WERI-Rb-1 (cell line): ENCODE measurements at regions not wholly inside any gene's neighbourhood (a gene's known extent, or its start where the extent isn't known, plus 50 kb on each side); places are given as distances from the start of the nearest gene placed in this dataset.

Experiments
- DNase-seq: peaks from one replicate; pipeline ENCODE4 v3.0.0-alpha.2; 2020
- H3K27ac ChIP-seq: fragments of 250-450 bp; sonication (Bioruptor Pico); 2 replicates; pipeline ENCODE4 v1.5.1; 2020; ENCODE audit warnings: mild to moderate bottlenecking, moderate library complexity
- H3K27me3 ChIP-seq: fragments of 250-450 bp; sonication (Bioruptor Pico); 2 replicates; pipeline ENCODE4 v1.5.1; 2021; ENCODE audit warnings: mild to moderate bottlenecking, low read depth, moderate library complexity; ENCODE audit not compliant: insufficient read depth, severe bottlenecking
- H3K36me3 ChIP-seq: fragments of 250-450 bp; sonication (Bioruptor Pico); 2 replicates; pipeline ENCODE4 v1.5.1; 2020; ENCODE audit warnings: mild to moderate bottlenecking, moderate library complexity
- H3K4me3 ChIP-seq: 2 replicates; pipeline ENCODE4 v1.5.1; 2011; ENCODE audit warnings: low read depth, mild to moderate bottlenecking, control low read depth, low read length
- H3K9me3 ChIP-seq: fragments of 250-450 bp; sonication (Bioruptor Pico); 2 replicates; pipeline ENCODE4 v1.5.1; 2021; ENCODE audit warnings: mild to moderate bottlenecking, moderate library complexity; ENCODE audit not compliant: severe bottlenecking
- CTCF ChIP-seq: IDR thresholded peaks from 2 replicates; pipeline ENCODE4 v1.5.1; 2011; ENCODE audit warnings: low read depth, mild to moderate bottlenecking, control low read depth, inconsistent platforms, low read length

DNA sequence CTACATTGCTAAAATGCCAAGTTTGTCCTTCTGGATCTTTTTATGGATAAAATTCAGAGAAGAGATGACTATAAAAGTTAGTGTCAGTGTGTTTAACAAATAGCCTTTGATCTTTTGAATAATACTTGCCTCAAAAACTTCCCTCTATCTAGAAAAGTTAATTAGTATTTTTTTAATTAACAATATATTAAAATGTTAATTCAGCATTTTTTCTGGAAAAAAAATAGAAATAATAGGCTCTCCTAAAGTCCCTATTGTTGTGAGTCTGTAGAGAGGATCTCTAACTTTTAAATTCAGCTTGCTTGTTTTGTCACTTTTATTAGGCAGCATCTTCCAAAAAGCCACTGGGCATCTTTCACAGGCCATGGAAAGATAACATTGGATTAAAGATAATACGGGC lies 435.2 kb upstream of the RASGEF1B start:
- Histone ChIP-seq H3K36me3 (no peaks in the 10 kb centered on the region), H3K4me3 (no peak overlapping the region), H3K27ac (no peak overlapping the region), H3K27me3 (no peaks in the 10 kb centered on the region), H3K9me3 (no peaks in the 10 kb centered on the region)
- DNase-seq, result no peak
- TF ChIP-seq CTCF, result no peak

DNA sequence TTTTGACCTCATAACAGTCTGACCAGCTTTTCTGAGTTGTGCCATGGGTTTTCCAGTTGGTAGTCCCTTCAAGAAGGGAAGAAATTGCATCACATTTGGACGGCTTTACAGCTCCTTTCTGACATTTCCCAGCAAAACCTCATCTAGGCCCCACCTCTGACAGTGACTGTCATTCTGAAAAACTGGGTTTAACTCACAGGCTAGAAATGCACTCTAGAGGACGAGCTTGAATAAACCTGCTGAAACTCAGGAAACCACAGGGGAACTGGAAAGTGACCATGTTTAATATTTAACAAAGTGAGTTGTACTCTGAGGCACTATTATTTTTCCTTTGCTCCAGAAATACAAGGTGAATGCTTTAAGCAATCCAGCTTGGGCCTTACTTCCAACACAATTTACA lies 434.3 kb upstream of the RASGEF1B start:
- no peaks in the 10 kb centered on the region for H3K36me3 ChIP-seq
- TF ChIP-seq CTCF, result no peak

GRCh38 chr4:81904121-81904520 lies 432.4 kb upstream of the RASGEF1B start:
- no peak for DNase-seq
- Histone ChIP-seq H3K4me3 (no peak overlapping the region), H3K36me3 (no peaks in the 10 kb centered on the region), H3K27me3 (no peaks in the 10 kb centered on the region), H3K27ac (no peak overlapping the region), H3K9me3 (no peaks in the 10 kb centered on the region)
- no peak for TF ChIP-seq CTCF

More for the DNA sequence above, 434.3 kb upstream of the RASGEF1B start:
- Histone ChIP-seq H3K4me3 (no peak overlapping the region), H3K27me3 (no peaks in the 10 kb centered on the region), H3K9me3 (no peaks in the 10 kb centered on the region), H3K27ac (no peak overlapping the region)
- DNase-seq, result no peak

- Histone ChIP-seq H3K27me3 (no peaks in the 10 kb centered on the region), H3K27ac (no peak overlapping the region), H3K4me3 (no peak overlapping the region), H3K9me3 (no peaks in the 10 kb centered on the region), H3K36me3 (no peaks in the 10 kb centered on the region)
- DNase-seq, result no peak
- TF ChIP-seq CTCF, result no peak
Measured at GRCh38 chr4:81903212-81903611, 431.5 kb upstream of the RASGEF1B start.

GRCh38 chr4:81898862-81899504 lies 427.3 kb upstream of the RASGEF1B start:
- TF ChIP-seq CTCF, result no peak
- Histone ChIP-seq H3K27ac (no peak overlapping the region), H3K9me3 (no peaks in the 10 kb centered on the region), H3K36me3 (no peaks in the 10 kb centered on the region), H3K27me3 (no peaks in the 10 kb centered on the region), H3K4me3 (no peak overlapping the region)
- DNase-seq, result no peak

- peak; percentile 9 for DNase-seq
- Histone ChIP-seq H3K36me3 (no peaks in the 10 kb centered on the region), H3K27me3 (no peaks in the 10 kb centered on the region), H3K9me3 (no peaks in the 10 kb centered on the region), H3K4me3 (no peak overlapping the region), H3K27ac (no peak overlapping the region)
- TF ChIP-seq CTCF, result no peak
Measured at GRCh38 chr4:81896936-81897335, 425.2 kb upstream of the RASGEF1B start.
